ENCODE measurements at regions not wholly inside any gene's neighbourhood (a gene's known extent, or its start where the extent isn't known, plus 50 kb on each side); places are given as distances from the start of the nearest gene placed in this dataset.

- Histone ChIP-seq H4K20me1 (ENCODE audit: insufficient read depth, low read length) (no peaks in the 10 kb centered on the region), H3K4me2 (ENCODE audit: low read length) (no peak overlapping the region), H3K4me1 (ENCODE audit: insufficient read depth, low read length, poor library complexity, severe bottlenecking) (no peaks in the 10 kb centered on the region), H3K79me2 (ENCODE audit: insufficient read depth, low read depth, low read length) (no peaks in the 10 kb centered on the region), H3K27ac (ENCODE audit: low read depth, low read length, poor library complexity, severe bottlenecking) (no peak overlapping the region), H2AFZ (ENCODE audit: low read length) (no peak overlapping the region), H3K36me3 (ENCODE audit: insufficient read depth, low read length) (no peaks in the 10 kb centered on the region), H3K9me3 (ENCODE audit: low read length) (no peaks in the 10 kb centered on the region), H3K4me3 (ENCODE audit: low read depth, low read length, poor library complexity, severe bottlenecking) (no peak overlapping the region), H3K9me2 (ENCODE audit: insufficient read depth, low read length) (no peaks in the 10 kb centered on the region)
- ChIA-PET CTCF (ENCODE audit: unreplicated experiment) (no interaction called here), POLR2A (interaction anchor here (0.7 kb wide), 1 partner anchor 908 kb away, joined by 3 read pairs; no protein-coding TSS in a partner anchor)
- BruUV-seq (replicated peaks) = no TSS peak
- intact Hi-C loops (cut with micrococcal nuclease; ENCODE audit: unreplicated experiment) = no loop called here
- no peak for TF ChIP-seq CTCF (conservative IDR thresholded peaks at IDR 0.05; ENCODE audit: low read length)
- no peak for TF ChIP-seq EZH2phosphoT487 (IDR thresholded peaks at IDR 0.05; ENCODE audit: borderline replicate concordance, low read depth, low read length)
- DNase-seq (ENCODE audit: low spot score) = no peak
These were observed 543.0 kb downstream of the MAT2B start for GRCh38 chr5:164048359-164048926.

DNA sequence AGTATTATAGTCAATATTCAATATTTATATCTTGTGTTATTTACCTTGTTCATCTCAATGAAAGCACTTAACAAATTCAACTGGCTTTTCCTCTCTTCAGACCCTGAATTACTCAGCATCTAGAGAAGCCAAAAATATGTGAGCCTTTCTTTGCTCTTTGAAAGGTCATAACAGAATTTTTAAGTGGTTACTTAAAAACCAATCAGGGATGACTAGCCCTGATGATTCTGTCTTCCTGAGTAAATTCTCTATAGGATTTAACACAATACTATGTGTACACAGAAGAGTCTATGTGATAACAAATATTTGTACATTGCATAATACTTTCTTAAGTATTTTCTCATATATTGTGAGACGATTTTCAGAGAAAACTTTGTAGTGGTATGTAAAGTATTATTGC is 546.3 kb downstream of the MAT2B start:
- ChIA-PET POLR2A (interaction anchor here (0.9 kb wide), 1 partner anchor 8 kb away, joined by 3 read pairs; no protein-coding TSS in a partner anchor), CTCF (ENCODE audit: unreplicated experiment) (no interaction called here)
- TF ChIP-seq EZH2phosphoT487 (IDR thresholded peaks at IDR 0.05; ENCODE audit: borderline replicate concordance, low read depth, low read length) = no peak
- TF ChIP-seq CTCF (conservative IDR thresholded peaks at IDR 0.05; ENCODE audit: low read length) = no peak
- DNase-seq (ENCODE audit: low spot score) = no peak
- Histone ChIP-seq H2AFZ (ENCODE audit: low read length) (no peak overlapping the region), H3K79me2 (ENCODE audit: insufficient read depth, low read depth, low read length) (no peaks in the 10 kb centered on the region), H3K9me3 (ENCODE audit: low read length) (no peaks in the 10 kb centered on the region), H3K4me3 (ENCODE audit: low read depth, low read length, poor library complexity, severe bottlenecking) (no peak overlapping the region), H3K27ac (ENCODE audit: low read depth, low read length, poor library complexity, severe bottlenecking) (no peak overlapping the region), H3K36me3 (ENCODE audit: insufficient read depth, low read length) (no peaks in the 10 kb centered on the region), H3K4me1 (ENCODE audit: insufficient read depth, low read length, poor library complexity, severe bottlenecking) (no peaks in the 10 kb centered on the region), H3K4me2 (ENCODE audit: low read length) (no peak overlapping the region), H4K20me1 (ENCODE audit: insufficient read depth, low read length) (no peaks in the 10 kb centered on the region), H3K9me2 (ENCODE audit: insufficient read depth, low read length) (no peaks in the 10 kb centered on the region)
- no TSS peak for BruUV-seq (replicated peaks)
- intact Hi-C loops (cut with micrococcal nuclease; ENCODE audit: unreplicated experiment) = no loop called here

GRCh38 chr5:164052536-164053093 is 547.2 kb downstream of the MAT2B start:
- no peak for DNase-seq (ENCODE audit: low spot score)
- no peaks in the 10 kb centered on the region for H3K9me2 ChIP-seq (ENCODE audit: insufficient read depth, low read length)
- no TSS peak for BruUV-seq (replicated peaks)
- POLR2A ChIA-PET = interaction anchor here (0.9 to 1.0 kb wide), 2 partner anchors 9 to 15 kb away, joined by 3 read pairs; no protein-coding TSS in a partner anchor
- H3K4me3 ChIP-seq (ENCODE audit: low read depth, low read length, poor library complexity, severe bottlenecking) = no peak overlapping the region
- no peaks in the 10 kb centered on the region for H4K20me1 ChIP-seq (ENCODE audit: insufficient read depth, low read length)
- no peak overlapping the region for H3K27ac ChIP-seq (ENCODE audit: low read depth, low read length, poor library complexity, severe bottlenecking)
- no peak overlapping the region for H2AFZ ChIP-seq (ENCODE audit: low read length)
- no peaks in the 10 kb centered on the region for H3K9me3 ChIP-seq (ENCODE audit: low read length)
- intact Hi-C loops (cut with micrococcal nuclease; ENCODE audit: unreplicated experiment) = no loop called here
- TF ChIP-seq CTCF (conservative IDR thresholded peaks at IDR 0.05; ENCODE audit: low read length) (no peak), EZH2phosphoT487 (IDR thresholded peaks at IDR 0.05; ENCODE audit: borderline replicate concordance, low read depth, low read length) (no peak)
- CTCF ChIA-PET (ENCODE audit: unreplicated experiment) = no interaction called here
- no peak overlapping the region for H3K4me2 ChIP-seq (ENCODE audit: low read length)
- no peaks in the 10 kb centered on the region for H3K4me1 ChIP-seq (ENCODE audit: insufficient read depth, low read length, poor library complexity, severe bottlenecking)
- no peaks in the 10 kb centered on the region for H3K36me3 ChIP-seq (ENCODE audit: insufficient read depth, low read length)
- H3K79me2 ChIP-seq (ENCODE audit: insufficient read depth, low read depth, low read length) = no peaks in the 10 kb centered on the region
